Left hindlimb (tissue), 1 donor: ENCODE measurements at regions not wholly inside any gene's neighbourhood (a gene's known extent, or its start where the extent isn't known, plus 50 kb on each side); places are given as distances from the start of the nearest gene placed in this dataset.

Source experiments
- DNase-seq: peaks from one replicate; pipeline ENCODE4 v3.0.0-alpha.2; 2018

- no peak for DNase-seq
Measured at GRCh38 chrX:13144927-13145655, 100.7 kb upstream of the FAM9C start.

DNA sequence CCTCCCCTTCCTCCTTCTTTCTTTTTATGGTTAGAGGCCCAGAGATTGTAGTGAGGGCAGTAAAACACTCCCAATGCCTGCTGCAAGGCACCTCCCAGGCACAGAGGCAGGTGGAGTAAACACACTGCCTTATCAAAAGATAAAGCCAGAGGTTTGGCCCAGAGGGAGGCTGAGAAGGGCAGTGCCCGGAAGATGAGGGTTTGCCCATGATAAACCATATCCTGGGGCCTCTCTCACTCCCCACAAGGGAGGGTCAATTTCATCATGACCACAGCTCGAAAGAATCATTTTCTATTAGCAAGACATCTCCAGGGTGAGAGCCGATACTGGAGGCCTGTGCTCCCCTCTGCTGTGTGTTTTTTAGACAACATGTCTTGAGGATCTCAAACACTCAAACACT, 98.5 kb upstream of the FAM9C start:
- no peak for DNase-seq

GRCh38 chrX:13140007-13140406, 95.6 kb upstream of the FAM9C start:
- no peak for DNase-seq

GRCh38 chrX:13131396-13132137, 87.1 kb upstream of the FAM9C start:
- no peak for DNase-seq

GRCh38 chrX:13130816-13131215, 86.4 kb upstream of the FAM9C start:
- DNase-seq: no peak

DNA sequence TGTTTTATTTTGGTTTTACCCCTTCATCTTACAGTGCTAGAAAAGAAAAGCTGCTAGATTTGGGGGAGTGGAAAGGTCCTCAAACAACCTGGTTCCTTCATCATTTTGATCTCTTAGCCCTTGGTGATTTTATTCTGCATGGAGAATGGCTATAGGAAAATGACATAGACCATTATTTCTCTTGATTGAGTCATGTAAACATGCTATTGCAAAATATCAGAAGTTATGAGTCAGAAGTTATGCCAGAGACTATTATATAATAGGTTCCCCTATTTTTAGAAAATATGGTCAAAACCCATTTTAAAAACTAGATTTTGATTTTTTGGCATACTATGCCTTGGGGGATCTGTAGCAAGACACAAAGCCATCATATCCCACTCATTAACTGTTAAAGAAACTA, 83.7 kb upstream of the FAM9C start:
- DNase-seq: no peak

DNA sequence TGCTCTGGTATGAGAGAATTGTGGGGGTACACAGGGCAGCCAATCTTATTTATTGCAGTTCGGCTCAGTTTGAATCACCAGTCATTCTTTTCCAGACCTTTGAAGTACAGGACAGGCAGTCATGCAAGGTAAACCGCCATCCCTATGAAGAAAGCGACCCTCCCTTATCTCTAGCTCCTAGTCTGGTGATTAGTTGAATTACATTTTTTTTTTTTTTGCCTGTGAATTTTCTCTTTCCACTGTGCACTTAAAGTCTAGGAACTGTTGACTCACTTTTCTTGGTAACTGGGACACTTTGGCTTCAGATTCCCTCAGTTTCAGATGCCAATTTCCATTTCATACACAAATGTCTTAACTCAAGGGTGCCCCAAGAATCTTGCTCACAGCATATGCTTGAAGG, 82.4 kb upstream of the FAM9C start:
- no peak for DNase-seq

- DNase-seq: no peak
Measured at GRCh38 chrX:13125188-13125587, 80.8 kb upstream of the FAM9C start.

- no peak for DNase-seq
Measured at GRCh38 chrX:13123857-13124345, 79.5 kb upstream of the FAM9C start.

DNA sequence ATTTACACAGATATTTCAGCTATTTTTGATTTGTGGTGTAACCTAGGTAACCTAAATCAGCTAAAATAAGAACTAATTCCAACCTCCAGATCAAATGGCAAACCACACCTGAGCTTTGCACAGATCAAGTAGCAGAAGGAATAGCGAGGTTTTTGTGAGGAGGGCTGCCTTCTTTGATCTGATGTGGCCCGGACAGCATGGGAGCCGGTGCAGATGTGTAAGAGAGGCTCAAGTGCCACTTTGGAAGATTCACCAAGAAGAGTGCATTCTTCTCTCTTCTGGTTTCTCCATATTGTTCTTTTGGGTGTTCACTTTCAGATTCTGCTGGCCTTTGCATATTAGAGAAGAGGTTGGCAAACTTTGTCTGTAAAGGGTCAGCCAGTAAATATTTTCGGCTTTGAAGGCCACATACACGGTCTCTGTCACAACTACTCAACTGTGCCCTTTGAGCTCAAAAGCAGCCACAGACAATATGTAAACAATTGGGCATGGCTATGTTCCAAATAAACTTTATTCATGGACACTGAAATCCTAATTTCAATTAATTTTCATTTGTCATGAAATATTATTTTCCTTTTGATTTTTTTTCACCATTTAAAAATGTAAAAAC, 78.9 kb upstream of the FAM9C start:
- DNase-seq: no peak

DNA sequence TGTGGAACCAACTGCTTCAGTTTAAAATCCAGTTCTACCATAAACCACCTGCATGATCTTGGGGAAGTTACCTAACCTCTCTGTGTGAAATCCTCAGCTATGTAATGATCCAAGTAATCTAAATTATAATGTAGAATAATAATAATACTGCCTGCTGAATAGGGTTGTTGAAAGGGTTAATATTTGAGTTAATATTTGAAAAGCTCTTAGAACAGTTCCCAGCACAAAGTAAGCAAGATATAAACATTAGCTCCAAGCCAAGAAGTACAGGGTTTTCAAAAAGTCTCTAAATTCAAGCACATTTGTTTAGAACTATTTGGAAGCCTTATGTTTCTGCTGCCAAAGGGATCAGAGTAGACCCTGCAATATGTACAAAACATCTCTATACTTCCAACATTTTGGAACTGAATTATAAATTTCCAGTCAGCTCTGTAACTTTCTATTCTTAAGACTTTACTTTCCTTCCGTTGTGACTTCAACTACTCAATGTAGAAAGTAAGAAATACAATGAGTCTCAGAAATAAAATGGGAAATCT, 76.7 kb upstream of the FAM9C start:
- DNase-seq: no peak

DNA sequence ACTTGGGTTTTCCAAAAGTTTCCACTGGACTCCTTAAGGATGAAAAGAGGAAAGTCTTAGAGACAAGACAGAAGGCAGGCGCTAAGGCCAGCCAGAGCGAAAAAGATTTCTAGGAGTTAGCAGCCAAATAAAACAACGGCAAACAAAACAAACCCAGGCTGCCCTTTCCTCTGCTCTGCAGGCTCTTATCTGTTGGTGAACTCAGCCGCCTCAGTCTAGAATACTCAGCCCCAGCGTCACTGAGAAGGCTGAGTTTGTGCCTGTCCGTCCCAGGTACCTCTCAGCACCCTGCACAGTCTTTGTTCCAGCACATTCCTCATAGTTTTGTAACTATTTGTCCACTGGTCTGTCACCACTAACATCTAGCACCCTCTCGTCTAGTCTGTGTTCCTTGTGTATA, 75.6 kb upstream of the FAM9C start:
- DNase-seq: no peak

DNA sequence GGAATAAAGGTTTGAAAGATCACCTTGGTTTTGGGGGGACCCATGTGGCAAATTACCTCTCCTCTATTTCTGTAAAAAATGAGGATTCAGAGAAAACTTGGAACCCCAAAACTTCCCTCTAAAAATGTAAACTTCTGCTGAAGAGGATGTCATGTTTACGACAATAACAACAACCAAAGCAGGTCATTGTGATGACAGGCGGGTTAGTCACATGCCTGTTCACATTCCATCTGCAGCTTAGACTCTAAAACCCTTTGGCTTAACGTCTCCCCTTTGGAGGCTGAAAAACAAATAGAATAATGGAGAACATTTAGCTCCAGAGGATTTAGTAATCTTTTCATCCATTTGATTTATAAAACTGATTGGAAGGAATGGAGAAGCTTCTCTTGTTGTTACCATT, 75.0 kb upstream of the FAM9C start:
- DNase-seq: no peak

DNA sequence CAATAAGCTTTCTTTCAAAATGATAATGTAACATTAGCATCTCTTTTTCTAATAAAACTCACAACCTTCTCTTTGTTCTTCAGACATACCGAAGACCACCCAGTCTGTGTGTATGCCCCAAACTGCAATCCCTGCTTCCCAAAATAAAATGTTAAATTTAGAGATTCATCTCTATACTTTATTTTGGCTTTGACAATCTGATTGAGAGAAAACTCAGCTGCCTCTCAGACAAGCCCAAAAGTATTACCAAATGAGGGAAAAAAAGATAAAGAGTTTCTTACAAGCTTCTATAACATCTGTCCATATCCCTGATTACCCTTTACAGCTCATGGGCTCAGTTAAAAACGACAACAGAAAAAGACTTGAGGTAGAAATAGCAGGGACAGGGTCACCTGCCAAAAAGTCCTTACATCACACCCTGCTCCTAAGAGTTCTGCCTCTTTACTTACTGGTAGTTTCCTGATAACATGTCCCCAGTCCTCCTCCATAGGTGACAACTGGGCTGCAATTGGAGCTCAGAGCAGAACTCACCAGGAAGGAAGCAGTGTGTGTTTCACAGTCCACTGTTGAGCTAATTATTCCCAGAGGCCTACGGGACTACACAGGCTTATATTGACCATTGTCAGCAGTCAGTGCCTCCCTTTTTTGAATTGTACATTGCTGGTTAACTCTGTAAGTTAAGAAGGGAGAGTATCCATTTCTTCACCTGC, 70.9 kb upstream of the FAM9C start:
- DNase-seq: no peak

- no peak for DNase-seq
Measured at GRCh38 chrX:13112499-13112898, 68.1 kb upstream of the FAM9C start.

DNA sequence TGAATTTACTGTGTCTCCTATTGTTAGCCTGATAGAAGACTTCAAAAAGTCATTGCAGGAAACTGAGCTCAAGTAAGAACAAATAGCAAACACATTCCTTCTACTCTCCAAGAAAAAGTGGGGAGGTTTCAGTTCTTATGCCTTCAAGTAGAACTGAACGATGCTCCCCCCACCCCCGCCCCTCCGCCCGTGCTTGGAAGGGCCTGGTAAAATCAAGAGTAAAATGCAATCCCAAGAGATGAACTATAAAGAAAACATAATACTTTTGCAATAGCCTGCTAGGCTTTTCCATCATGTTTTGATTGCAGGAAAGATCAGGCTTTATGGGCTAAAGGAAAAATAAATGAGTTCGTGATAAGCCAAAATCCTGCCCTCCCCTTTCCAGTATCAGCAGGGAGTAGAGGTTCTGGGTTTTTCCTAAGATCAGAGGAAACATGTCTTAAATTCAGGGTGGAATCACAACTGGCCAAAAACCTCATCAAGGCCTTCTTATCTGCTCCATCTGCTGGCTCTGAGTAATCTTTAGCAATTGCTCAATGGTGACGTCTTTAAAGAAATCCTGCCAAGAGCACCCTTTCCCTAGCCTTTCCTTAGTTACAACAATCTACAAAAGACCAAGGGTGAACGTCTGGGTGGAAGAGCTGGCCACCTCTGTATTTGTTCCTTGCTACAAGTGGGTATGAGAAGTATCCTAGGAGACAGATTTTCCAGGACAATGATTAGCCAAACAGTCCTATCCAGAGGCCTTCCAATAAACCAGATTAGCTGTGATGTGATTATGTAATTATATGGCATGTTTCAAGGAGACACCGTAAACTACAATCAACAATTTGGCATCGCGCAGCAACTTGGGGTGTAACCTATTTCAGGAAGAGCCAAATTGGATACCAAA, 66.3 kb upstream of the FAM9C start:
- no peak for DNase-seq

DNA sequence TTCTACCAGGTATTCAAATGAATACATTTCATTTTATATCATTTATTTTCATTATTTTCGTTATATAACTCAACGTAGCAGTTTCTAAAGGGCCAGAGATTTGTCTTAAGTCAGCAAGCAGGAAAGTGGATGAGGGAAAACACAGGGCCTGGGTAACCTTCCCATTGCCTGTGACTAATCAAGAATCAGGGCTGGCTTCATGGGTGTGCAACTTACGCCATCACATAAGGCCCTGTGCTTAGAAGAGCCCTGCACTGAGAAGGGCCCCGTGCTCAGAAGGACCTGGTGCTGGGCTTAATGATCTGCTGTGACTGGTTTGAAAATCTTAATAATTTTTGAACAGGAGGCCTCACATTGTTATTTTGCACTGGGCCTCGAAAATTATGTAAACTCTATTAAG, 65.4 kb upstream of the FAM9C start:
- no peak for DNase-seq

GRCh38 chrX:13103914-13104274, 59.5 kb upstream of the FAM9C start:
- no peak for DNase-seq

GRCh38 chrX:13103188-13103913, 58.9 kb upstream of the FAM9C start:
- no peak for DNase-seq

- no peak for DNase-seq
Measured at GRCh38 chrX:13102636-13103035, 58.2 kb upstream of the FAM9C start.

DNA sequence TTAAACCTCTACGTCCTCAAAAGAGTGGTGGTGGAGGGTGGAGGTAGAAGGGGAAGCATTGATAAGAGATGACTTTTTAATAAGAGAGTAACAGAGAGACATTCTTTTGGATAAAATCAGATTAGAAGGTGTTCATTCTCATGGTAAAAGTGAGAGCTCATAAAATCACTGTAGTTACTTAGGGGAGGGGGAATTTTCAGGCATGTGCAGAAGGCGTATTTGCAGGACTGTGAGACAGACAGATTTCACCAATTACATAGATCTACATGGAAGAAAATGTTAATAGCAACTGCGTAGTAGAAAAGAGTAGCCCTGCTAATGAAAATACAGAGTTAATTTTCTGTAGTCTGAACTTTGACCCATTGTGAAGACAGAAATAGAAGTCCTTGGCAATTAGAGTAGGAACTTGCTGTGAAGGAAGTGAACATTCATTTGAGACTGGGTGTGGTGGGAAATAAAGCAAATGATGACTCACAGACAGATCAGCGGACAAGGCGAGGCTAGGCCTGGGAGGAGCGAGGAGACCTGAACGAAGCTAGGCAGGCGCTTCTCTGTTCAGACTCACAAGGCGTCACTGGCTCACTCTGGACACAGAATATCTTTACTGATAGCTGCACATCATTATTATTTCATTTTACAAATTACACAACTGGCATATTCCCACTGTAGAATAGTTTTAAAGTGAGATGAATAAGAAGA, 57.2 kb upstream of the FAM9C start:
- DNase-seq: no peak
